CD4-positive, alpha-beta T cell (primary cell): ENCODE measurements at regions not wholly inside any gene's neighbourhood (a gene's known extent, or its start where the extent isn't known, plus 50 kb on each side); places are given as distances from the start of the nearest gene placed in this dataset.

Experiments used
- ATAC-seq: fragments of 200-7000 bp; cut with Tn5 transposase; one replicate; pipeline ENCODE4 v1.10.0; 2022; ENCODE audit warnings: mild to moderate bottlenecking; ENCODE audit not compliant: poor library complexity
- CTCF ChIA-PET: fragments of 350-600 bp; sonication (Branson Sonifier 250); formaldehyde crosslinking; loops from one replicate; lab custom pipeline; 2021; ENCODE audit warnings: antibody characterized with exemption, inconsistent platforms; lab: Charles Lee
- POLR2A ChIA-PET: fragments of 350-600 bp; sonication (Branson Sonifier 250); formaldehyde crosslinking; loops from one replicate; lab custom pipeline; 2021; ENCODE audit warnings: antibody characterized with exemption, inconsistent platforms; lab: Charles Lee
- DNase-seq, 14 experiments: peaks; one replicate each; pipeline ENCODE4 v3.0.0-alpha.2; 2013 to 2020; ENCODE audit warnings: mixed read lengths in 2 of 14
- H3K27ac ChIP-seq, 2 donors: one replicate each; pipeline versions ENCODE4 v1.5.1 to v1.7.0; 2013; ENCODE audit warnings: low read length in 2 of 2, low read depth in 1 of 2, mild to moderate bottlenecking in 1 of 2
- H3K27me3 ChIP-seq, 2 experiments: 1 replicate in 1 of 2; 2 replicates in 1 of 2; pipeline versions ENCODE4 v1.6.1 to v1.7.0; 2013; ENCODE audit warnings: low read length in 2 of 2, control low read depth in 1 of 2, mild to moderate bottlenecking in 1 of 2, moderate library complexity in 1 of 2; ENCODE audit not compliant: insufficient read depth in 2 of 2, control insufficient read depth in 1 of 2
- H3K36me3 ChIP-seq: one replicate; pipeline ENCODE4 v1.6.1; 2013; ENCODE audit warnings: low read length, control low read depth; ENCODE audit not compliant: insufficient read depth
- H3K4me1 ChIP-seq: one replicate; pipeline ENCODE4 v1.6.1; 2013; ENCODE audit warnings: low read length, control low read depth; ENCODE audit not compliant: insufficient read depth
- H3K4me3 ChIP-seq: one replicate; pipeline ENCODE4 v1.5.1; 2013; ENCODE audit warnings: mild to moderate bottlenecking, low read length, moderate library complexity
- H3K9me3 ChIP-seq, 2 experiments: 1 replicate in 1 of 2; 2 replicates in 1 of 2; pipeline versions ENCODE4 v1.6.1 to v1.7.0; 2013; ENCODE audit warnings: low read length in 2 of 2, mild to moderate bottlenecking in 2 of 2, control low read depth in 1 of 2, moderate library complexity in 1 of 2; ENCODE audit not compliant: control insufficient read depth in 1 of 2, insufficient read depth in 1 of 2
- H3K27ac Mint-ChIP-seq: one replicate; pipeline ENCODE4 v1.8.0; 2020; ENCODE audit warnings: mixed read lengths
- H3K27me3 Mint-ChIP-seq: one replicate; pipeline ENCODE4 v1.8.0; 2021; ENCODE audit warnings: mixed read lengths
- H3K36me3 Mint-ChIP-seq: one replicate; pipeline ENCODE4 v1.8.0; 2021; ENCODE audit warnings: low read depth, mixed read lengths
- H3K4me1 Mint-ChIP-seq: one replicate; pipeline ENCODE4 v1.8.0; 2021; ENCODE audit warnings: low read depth, mixed read lengths
- H3K4me3 Mint-ChIP-seq: one replicate; pipeline ENCODE4 v1.8.0; 2020; ENCODE audit warnings: mild to moderate bottlenecking, mixed read lengths
- H3K9me3 Mint-ChIP-seq: one replicate; pipeline ENCODE4 v1.8.0; 2020; ENCODE audit warnings: mixed read lengths
- CTCF ChIP-seq: fragments of 200-600 bp; IDR thresholded peaks from one replicate; pipeline ENCODE4 v1.8.0; 2022; ENCODE audit warnings: antibody characterized with exemption, mild to moderate bottlenecking
- intact Hi-C, 2 experiments: fragments of 100-400 bp; cut with DNase I in 1 of 2; cut with micrococcal nuclease in 1 of 2; formaldehyde crosslinking; loops; one replicate each; pipeline versions ENCODE4 v1.15.1 to v1.9.0; 2023 to 2025; cut with DNase I, micrococcal nuclease

GRCh38 chr3:35936571-35936970 is 297.2 kb downstream of the ARPP21 start:
- Mint-ChIP-seq H3K4me3 (no peak overlapping the region), H3K27me3 (no peaks in the 10 kb centered on the region), H3K36me3 (no peaks in the 10 kb centered on the region), H3K4me1 (no peaks in the 10 kb centered on the region), H3K9me3 (no peaks in the 10 kb centered on the region), H3K27ac (no peak overlapping the region)
- Histone ChIP-seq H3K4me3 (no peak overlapping the region), H3K9me3 (no peaks in the 10 kb centered on the region), H3K36me3 (no peaks in the 10 kb centered on the region), H3K27me3 (no peaks in the 10 kb centered on the region), H3K27ac (no peak overlapping the region), H3K4me1 (no peaks in the 10 kb centered on the region)
- ChIA-PET CTCF (no interaction called here), POLR2A (interaction anchor here (0.6 kb wide), 1 partner anchor 379 kb away, joined by 4 read pairs; no protein-coding TSS in a partner anchor)
- ATAC-seq (no peak), DNase-seq (no peak)
- intact Hi-C loops = no loop called here
- TF ChIP-seq CTCF = no peak

- Mint-ChIP-seq H3K27ac (no peak overlapping the region), H3K27me3 (no peaks in the 10 kb centered on the region), H3K36me3 (no peaks in the 10 kb centered on the region), H3K4me3 (no peak overlapping the region), H3K4me1 (no peaks in the 10 kb centered on the region), H3K9me3 (no peaks in the 10 kb centered on the region)
- ATAC-seq (no peak), DNase-seq (no peak)
- Histone ChIP-seq H3K27me3 (no peaks in the 10 kb centered on the region), H3K4me3 (no peak overlapping the region), H3K9me3 (no peaks in the 10 kb centered on the region), H3K36me3 (no peaks in the 10 kb centered on the region), H3K27ac (no peak overlapping the region), H3K4me1 (no peaks in the 10 kb centered on the region)
- CTCF ChIA-PET = no interaction called here
- intact Hi-C loops = no loop called here
- TF ChIP-seq CTCF = no peak
- POLR2A ChIA-PET = no interaction called here
Measured at GRCh38 chr3:35944926-35945710, 305.8 kb downstream of the ARPP21 start.

- Mint-ChIP-seq H3K4me3 (no peak overlapping the region), H3K27me3 (no peaks in the 10 kb centered on the region), H3K27ac (no peak overlapping the region), H3K9me3 (no peaks in the 10 kb centered on the region), H3K4me1 (no peaks in the 10 kb centered on the region), H3K36me3 (no peaks in the 10 kb centered on the region)
- POLR2A ChIA-PET = no interaction called here
- no peak for TF ChIP-seq CTCF
- H3K27ac ChIP-seq = no peak overlapping the region
- no peaks in the 10 kb centered on the region for H3K4me1 ChIP-seq
- no peak for ATAC-seq
- no peak for DNase-seq
- H3K27me3 ChIP-seq = no peaks in the 10 kb centered on the region
- intact Hi-C loops = no loop called here
- no peaks in the 10 kb centered on the region for H3K36me3 ChIP-seq
- CTCF ChIA-PET = interaction anchor here (1.3 kb wide), 1 partner anchor 10 kb away, joined by 3 read pairs; no protein-coding TSS in a partner anchor
- H3K4me3 ChIP-seq = no peak overlapping the region
- no peaks in the 10 kb centered on the region for H3K9me3 ChIP-seq
Measured at GRCh38 chr3:35946121-35946853, 307.0 kb downstream of the ARPP21 start.
